ENCODE measurements at regions not wholly inside any gene's neighbourhood (a gene's known extent, or its start where the extent isn't known, plus 50 kb on each side); places are given as distances from the start of the nearest gene placed in this dataset.

DNA sequence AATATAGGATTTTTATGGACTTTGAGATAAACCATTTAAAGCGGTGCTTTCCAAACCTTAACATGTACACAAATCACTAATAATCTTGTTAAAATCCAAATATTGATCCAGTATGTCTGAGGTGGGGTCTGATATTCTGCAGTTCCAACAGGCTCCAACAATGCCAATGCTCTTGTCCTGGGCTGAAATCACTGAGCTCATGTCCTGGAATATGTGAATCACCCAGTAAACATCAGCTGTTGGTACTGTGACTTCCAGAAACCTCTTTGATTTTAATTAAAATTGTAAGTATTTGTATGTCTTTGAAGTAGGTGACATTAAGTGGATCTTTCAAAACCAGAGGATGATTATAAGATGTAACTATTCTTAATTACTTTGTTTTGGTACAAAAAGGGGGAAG lies 52.8 kb upstream of the CAST start:
- H3K36me3 Mint-ChIP-seq (ENCODE audit: unreplicated experiment): no peaks in the 10 kb centered on the region
- no peaks in the 10 kb centered on the region for H3K9me3 Mint-ChIP-seq (ENCODE audit: unreplicated experiment)
- no peak overlapping the region for H3K4me3 Mint-ChIP-seq (ENCODE audit: unreplicated experiment)
- H3K27me3 Mint-ChIP-seq (ENCODE audit: unreplicated experiment): no peaks in the 10 kb centered on the region
- TF ChIP-seq, protein P1, sequence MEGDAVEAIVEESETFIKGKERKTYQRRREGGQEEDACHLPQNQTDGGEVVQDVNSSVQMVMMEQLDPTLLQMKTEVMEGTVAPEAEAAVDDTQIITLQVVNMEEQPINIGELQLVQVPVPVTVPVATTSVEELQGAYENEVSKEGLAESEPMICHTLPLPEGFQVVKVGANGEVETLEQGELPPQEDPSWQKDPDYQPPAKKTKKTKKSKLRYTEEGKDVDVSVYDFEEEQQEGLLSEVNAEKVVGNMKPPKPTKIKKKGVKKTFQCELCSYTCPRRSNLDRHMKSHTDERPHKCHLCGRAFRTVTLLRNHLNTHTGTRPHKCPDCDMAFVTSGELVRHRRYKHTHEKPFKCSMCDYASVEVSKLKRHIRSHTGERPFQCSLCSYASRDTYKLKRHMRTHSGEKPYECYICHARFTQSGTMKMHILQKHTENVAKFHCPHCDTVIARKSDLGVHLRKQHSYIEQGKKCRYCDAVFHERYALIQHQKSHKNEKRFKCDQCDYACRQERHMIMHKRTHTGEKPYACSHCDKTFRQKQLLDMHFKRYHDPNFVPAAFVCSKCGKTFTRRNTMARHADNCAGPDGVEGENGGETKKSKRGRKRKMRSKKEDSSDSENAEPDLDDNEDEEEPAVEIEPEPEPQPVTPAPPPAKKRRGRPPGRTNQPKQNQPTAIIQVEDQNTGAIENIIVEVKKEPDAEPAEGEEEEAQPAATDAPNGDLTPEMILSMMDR (IDR thresholded peaks at IDR 0.05; ENCODE audit: partially characterized antibody, unreplicated experiment): no peak
- no peak overlapping the region for H3K27ac Mint-ChIP-seq (ENCODE audit: unreplicated experiment)
- no peak for DNase-seq
- H3K4me1 Mint-ChIP-seq (ENCODE audit: low read depth, unreplicated experiment): peaks cover 2% of the 10 kb centered on the region

DNA sequence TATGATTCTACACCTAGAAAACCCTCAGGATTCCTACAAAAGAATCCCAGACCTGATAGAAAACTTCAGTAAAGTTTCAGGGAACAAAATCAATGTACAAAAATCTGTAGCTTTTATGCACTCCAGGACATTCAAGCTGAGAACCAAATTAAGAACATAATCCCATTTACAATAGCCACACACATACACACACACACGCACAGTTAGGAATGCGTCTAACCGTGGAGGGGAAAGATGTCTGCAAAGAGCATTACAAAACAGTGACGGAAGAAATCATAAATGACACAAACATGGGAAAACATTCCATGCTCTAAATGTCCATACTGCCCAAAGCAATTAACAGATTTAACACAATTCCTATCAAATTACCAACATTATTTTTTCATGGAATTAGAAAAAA lies 51.4 kb upstream of the CAST start:
- no peaks in the 10 kb centered on the region for H3K36me3 Mint-ChIP-seq (ENCODE audit: unreplicated experiment)
- H3K9me3 Mint-ChIP-seq (ENCODE audit: unreplicated experiment): peaks cover 2% of the 10 kb centered on the region
- H3K4me3 Mint-ChIP-seq (ENCODE audit: unreplicated experiment): no peak overlapping the region
- no peak overlapping the region for H3K27ac Mint-ChIP-seq (ENCODE audit: unreplicated experiment)
- TF ChIP-seq, protein P1 (IDR thresholded peaks at IDR 0.05; ENCODE audit: partially characterized antibody, unreplicated experiment): no peak
- H3K27me3 Mint-ChIP-seq (ENCODE audit: unreplicated experiment): no peaks in the 10 kb centered on the region
- peaks cover 2% of the 10 kb centered on the region for H3K4me1 Mint-ChIP-seq (ENCODE audit: low read depth, unreplicated experiment)
- DNase-seq: no peak

DNA sequence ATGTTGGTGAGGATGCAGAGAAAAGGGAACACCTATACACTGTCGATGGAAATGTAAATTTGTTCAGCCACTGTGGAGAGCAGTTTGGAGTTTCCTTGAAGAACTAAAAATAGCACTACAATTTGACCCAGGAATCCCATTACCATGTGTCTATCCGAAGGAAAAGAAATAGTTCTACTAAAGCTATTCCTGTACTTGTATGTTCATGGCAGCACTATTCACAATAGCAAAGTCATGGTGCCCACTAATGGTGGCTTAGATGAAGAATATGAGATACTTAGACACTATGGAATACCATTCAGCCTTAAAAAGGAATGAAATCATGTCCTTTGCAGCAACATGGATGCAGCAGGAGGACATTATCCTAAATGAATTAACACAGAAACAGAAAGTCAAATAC lies 50.2 kb upstream of the CAST start:
- no peaks in the 10 kb centered on the region for H3K27me3 Mint-ChIP-seq (ENCODE audit: unreplicated experiment)
- H3K9me3 Mint-ChIP-seq (ENCODE audit: unreplicated experiment): peaks cover 2% of the 10 kb centered on the region

More for the DNA sequence above, 50.2 kb upstream of the CAST start:
- TF ChIP-seq, protein P1 (IDR thresholded peaks at IDR 0.05; ENCODE audit: partially characterized antibody, unreplicated experiment): no peak
- no peak overlapping the region for H3K27ac Mint-ChIP-seq (ENCODE audit: unreplicated experiment)
- no peaks in the 10 kb centered on the region for H3K36me3 Mint-ChIP-seq (ENCODE audit: unreplicated experiment)
- DNase-seq: no peak
- H3K4me3 Mint-ChIP-seq (ENCODE audit: unreplicated experiment): no peak overlapping the region
- peaks cover 2% of the 10 kb centered on the region for H3K4me1 Mint-ChIP-seq (ENCODE audit: low read depth, unreplicated experiment)
